22Rv1 (cell line): ENCODE measurements at regions not wholly inside any gene's neighbourhood (a gene's known extent, or its start where the extent isn't known, plus 50 kb on each side); places are given as distances from the start of the nearest gene placed in this dataset.
"Not testable (repeated sequence)": the region's sequence is repeated elsewhere in the genome, so short reads cannot be mapped to it uniquely, and the experiment has no call there.

Experiments
- H3K27ac ChIP-seq: fragments of 450-650 bp; 2 replicates; pipeline ENCODE4 v1.5.1; 2017
- ZFX ChIP-seq: fragments of 450-650 bp; IDR thresholded peaks from 2 replicates; pipeline ENCODE4 v1.6.1; 2017; ENCODE audit warnings: antibody characterized with exemption, borderline replicate concordance
- TF ChIP-seq, protein P1 (sequence below): fragments of 450-650 bp; IDR thresholded peaks from 2 replicates; pipeline ENCODE4 v1.5.1; 2017; ENCODE audit warnings: mild to moderate bottlenecking

DNA sequence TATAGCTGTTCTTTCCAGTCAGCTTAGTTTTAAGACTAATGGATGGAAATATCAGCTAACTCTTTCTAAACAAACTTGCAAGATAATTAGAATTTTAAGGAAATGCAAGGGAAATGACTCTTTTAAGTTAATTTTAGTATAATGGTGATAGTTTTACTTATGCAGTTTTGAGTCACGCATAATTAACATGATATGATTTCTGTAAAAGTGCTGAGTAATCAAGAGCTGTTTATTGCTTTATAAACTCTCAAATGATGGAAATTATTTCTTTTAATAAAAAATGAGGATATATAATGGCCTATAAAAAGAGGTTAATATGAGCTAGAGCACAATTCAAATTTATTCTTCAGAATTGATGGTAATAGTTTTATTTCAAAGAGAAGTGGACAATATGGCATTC is 385.9 kb downstream of the GLUD2 start:
- H3K27ac ChIP-seq: no peak overlapping the region
- no peak for TF ChIP-seq ZFX
- TF ChIP-seq, protein P1, sequence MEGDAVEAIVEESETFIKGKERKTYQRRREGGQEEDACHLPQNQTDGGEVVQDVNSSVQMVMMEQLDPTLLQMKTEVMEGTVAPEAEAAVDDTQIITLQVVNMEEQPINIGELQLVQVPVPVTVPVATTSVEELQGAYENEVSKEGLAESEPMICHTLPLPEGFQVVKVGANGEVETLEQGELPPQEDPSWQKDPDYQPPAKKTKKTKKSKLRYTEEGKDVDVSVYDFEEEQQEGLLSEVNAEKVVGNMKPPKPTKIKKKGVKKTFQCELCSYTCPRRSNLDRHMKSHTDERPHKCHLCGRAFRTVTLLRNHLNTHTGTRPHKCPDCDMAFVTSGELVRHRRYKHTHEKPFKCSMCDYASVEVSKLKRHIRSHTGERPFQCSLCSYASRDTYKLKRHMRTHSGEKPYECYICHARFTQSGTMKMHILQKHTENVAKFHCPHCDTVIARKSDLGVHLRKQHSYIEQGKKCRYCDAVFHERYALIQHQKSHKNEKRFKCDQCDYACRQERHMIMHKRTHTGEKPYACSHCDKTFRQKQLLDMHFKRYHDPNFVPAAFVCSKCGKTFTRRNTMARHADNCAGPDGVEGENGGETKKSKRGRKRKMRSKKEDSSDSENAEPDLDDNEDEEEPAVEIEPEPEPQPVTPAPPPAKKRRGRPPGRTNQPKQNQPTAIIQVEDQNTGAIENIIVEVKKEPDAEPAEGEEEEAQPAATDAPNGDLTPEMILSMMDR: no peak

DNA sequence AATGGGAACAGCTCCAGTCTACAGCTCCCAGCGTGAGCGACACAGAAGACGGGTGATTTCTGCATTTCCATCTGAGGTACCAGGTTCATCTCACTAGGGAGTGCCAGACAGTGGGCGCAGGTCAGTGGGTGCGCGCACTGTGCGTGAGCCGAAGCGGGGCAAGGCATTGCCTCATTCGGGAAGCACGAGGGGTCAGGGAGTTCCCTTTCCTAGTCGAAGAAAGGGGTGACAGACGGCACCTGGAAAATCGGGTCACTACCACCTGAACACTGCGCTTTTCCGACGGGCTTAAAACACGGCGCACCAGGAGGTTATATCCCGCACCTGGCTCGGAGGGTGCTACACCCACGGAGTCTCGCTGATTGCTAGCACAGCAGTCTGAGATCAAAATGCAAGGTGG is 390.3 kb downstream of the GLUD2 start:
- not testable (repeated sequence) for H3K27ac ChIP-seq

DNA sequence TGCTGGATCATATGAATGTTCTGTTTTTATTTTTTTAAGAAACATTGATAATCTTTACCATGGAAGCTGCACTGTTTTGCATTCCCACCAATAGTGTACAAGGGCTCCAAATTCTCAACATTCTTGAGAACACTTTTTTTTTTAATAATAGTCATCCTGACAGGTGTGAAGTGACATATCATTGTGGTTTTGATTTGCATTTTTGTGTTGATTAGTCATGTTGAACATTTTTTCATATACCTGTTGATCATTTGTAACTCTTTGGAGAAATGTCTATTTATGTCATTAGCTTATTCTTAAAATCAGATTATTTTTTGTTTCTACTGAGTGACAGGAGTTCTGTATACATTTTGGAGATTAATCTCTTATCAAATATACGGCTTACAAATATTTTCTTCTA is 408.5 kb downstream of the GLUD2 start:
- no peak overlapping the region for H3K27ac ChIP-seq
- TF ChIP-seq, protein P1: no peak
- TF ChIP-seq ZFX: no peak

- no peak overlapping the region for H3K27ac ChIP-seq
- TF ChIP-seq, protein P1: no peak
- TF ChIP-seq ZFX: no peak
Observed at GRCh38 chrX:121456315-121456714, 408.9 kb downstream of the GLUD2 start.

GRCh38 chrX:121457096-121457495 is 409.7 kb downstream of the GLUD2 start:
- no peak for TF ChIP-seq ZFX
- TF ChIP-seq, protein P1: no peak
- no peak overlapping the region for H3K27ac ChIP-seq

DNA sequence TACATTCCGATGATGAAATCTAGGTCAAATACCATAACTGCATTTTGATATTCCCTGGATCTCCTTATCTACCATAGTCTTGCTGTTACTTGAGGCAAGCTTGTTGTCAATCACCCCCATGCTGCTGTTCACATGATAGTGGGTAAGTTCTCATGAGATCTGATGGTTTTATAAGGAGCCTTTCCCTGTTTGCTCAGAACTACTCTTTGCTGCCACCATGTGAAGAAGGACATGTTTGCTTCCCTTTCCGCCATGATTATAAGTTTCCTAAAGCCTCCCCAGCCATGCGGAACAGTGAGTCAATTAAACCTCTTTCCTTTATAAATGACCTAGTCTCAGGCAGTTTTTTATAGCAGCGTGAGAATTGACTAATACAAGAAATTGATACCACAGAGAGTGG is 432.0 kb downstream of the GLUD2 start:
- TF ChIP-seq ZFX: no peak
- TF ChIP-seq, protein P1: no peak
- H3K27ac ChIP-seq: no peak overlapping the region

GRCh38 chrX:121496966-121497365 is 449.6 kb downstream of the GLUD2 start:
- H3K27ac ChIP-seq: no peak overlapping the region
- TF ChIP-seq ZFX: no peak
- TF ChIP-seq, protein P1: no peak

GRCh38 chrX:121504153-121504552 is 456.7 kb downstream of the GLUD2 start:
- TF ChIP-seq, protein P1: no peak
- TF ChIP-seq ZFX: no peak
- no peak overlapping the region for H3K27ac ChIP-seq
